Head of caudate nucleus (tissue), 42 donors: ENCODE measurements at regions not wholly inside any gene's neighbourhood (a gene's known extent, or its start where the extent isn't known, plus 50 kb on each side); places are given as distances from the start of the nearest gene placed in this dataset.

Experiments
- DNase-seq, 42 donors: peaks; one replicate each; pipeline versions ENCODE4 v3.0.0 to v3.0.0-alpha.2; 2020 to 2021; ENCODE audit warnings: mixed read lengths in 7 of 42
- intact Hi-C: fragments of 100-400 bp; cut with DNase I; formaldehyde crosslinking; loops from one replicate; pipeline ENCODE4 v1.15.0; 2022

DNA sequence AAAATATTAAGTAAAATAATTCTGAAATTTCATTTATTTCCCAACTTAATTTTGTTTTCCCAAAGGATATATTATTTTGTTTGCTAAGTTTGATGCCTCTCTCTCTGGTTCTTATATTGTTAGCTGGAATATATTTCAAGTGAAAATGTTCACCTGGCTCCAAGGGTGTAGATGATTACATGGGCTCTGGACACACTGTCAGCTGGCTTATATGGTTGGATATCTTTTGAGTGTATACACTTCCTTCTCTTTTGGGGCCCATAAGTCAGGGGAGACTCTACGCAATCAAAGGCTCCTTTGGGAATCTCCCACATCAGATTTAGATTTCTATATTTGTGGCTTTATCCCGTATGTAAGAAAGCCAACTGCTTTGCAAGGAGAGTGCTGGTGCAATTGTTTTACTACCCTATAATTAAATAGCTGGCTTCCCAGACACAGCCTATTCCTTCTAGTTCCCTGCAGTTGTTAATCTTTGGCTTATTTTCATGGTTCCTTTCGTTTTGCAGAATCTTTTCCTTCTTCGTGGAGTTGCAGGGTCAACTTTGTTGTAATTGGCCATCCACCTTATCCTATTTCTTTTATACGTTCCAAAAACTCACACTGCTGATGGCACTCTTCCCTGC is 225.7 kb downstream of the DPH6 start:
- no peak for DNase-seq
- intact Hi-C loops: no loop called here

DNA sequence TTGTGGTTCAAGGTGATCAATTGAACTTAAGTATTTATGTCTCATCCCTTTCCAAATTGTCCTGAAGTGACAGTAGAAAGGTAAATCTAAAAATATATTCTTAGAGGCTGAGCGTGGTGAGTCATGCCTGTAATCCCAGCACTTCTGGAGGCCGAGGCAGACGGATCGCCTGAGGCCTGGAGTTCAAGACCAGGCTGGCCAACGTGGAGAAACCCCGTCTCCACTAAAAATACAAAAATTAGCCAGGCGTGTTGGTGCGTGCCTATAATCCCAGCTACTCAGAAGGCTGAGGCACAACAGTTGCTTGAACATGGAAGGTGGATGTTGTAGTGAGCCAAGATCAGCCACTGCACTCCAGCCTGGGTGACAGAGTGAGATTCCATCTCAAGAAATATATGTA is 226.6 kb downstream of the DPH6 start:
- intact Hi-C loops: no loop called here
- DNase-seq: no peak

DNA sequence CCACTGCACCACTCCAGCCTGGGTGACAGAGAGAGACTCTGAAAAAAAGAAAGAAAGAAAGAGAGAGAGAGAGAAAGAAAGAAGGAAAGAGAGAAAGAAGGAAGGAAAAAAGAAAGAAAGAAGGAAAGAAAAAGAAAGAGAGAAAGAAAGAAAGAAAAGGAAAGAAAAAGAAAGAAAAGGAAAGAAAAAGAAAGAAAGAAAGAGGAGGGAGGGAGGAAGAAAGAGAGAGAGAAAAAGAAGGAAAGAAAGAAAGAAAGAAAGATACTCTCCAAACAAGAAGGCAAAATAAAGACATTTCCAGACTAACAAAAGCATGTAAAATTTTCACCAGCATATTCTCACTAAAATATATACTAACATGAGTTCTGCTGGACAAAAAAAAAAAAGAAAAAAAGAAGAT is 228.7 kb downstream of the DPH6 start:
- intact Hi-C loops: no loop called here
- DNase-seq: no peak

DNA sequence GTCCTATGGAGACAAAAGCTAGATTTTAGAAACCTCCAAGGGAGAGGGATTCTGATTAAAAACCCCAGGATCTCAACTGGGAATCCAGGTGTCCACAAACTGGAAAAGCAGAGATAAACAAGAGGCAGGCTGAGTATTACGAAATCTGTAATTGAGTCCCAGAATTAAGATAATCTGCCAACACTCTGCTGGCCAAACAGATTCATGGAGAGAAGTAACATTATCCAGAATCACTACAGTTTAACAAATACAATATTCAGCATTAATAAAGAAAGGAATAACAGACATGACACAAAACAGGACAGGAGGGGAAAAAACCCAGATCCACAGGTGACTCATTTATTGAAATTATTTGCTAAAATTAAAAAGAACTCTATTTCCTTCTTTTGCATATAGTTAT is 227.2 kb upstream of the NANOGP8 start:
- intact Hi-C loops: no loop called here

DNA sequence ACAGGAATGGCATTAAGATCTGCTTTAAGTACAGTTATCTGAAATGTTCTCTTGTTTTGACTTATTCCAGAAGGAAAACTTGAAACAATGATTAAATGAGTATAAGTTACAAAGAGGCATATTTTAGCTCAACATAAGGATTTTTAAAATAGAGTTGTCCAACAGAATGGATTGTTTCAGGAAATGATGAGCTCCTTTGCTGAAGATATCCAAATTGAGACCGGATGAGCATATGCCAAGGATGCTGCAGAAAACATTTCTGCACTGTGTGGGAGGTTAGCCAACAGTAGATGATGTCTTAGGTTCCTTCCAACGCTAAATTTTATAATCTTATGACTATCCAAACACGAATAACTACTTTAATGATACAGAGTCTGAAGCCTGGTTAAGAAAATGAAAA is 226.5 kb upstream of the NANOGP8 start:
- no peak for DNase-seq
- intact Hi-C loops: no loop called here

More for the DNA sequence above, 227.2 kb upstream of the NANOGP8 start:
- DNase-seq: no peak

DNA sequence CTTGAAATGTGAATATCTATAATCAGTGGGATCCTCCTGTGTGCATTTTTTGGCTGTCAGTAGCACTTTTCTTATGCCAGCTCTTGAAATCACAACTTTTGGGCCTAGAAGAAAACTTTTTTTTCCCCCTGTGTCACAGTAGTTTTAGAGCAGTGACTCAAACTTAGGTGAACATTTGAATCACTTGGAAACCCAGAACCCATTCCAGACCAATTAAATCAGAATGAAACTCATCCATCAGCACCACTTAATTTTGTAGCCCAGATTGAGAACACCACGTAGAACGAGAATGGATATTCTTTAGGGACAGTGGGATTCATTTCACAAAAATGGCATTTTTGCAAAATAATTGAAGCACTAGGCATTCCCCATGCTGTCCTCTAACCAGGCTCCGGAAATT is 224.8 kb upstream of the NANOGP8 start:
- intact Hi-C loops: no loop called here
- no peak for DNase-seq

DNA sequence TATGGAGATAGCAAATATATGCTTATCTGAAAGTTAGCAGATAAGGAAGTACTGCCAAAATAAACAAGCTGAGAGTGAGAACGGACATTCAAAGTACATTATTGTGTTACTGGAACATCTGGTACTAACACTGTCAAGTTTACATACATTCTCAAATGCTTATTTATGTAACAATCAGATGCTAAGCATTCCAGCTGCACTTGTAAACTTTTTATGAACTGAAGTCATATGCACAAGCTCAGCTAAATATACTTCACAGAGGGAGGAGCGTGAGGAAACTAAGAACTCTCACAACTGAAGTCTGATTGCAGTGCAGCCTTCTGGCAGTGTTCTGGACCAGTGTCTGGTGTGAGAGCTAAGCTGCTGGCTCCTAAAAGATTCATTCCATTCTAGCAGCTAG is 223.7 kb upstream of the NANOGP8 start:
- intact Hi-C loops: no loop called here
- DNase-seq: no peak

DNA sequence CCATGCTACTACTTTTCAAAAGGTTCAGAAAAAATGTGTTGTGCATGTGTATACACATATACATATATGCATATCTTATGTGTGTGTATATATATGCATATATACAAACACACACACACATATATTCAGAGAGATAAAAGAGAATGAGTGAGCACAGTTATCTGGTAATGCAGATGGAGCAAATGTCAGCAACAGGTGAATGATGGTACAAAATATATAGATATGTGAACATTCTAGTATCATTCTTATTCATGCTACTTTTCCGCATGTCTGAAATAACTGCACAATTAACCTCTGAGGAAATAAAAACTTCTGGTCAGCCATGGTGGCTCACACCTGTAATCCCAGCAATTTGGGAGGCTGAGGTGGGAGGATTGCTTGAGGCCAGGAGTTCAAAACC is 222.6 kb upstream of the NANOGP8 start:
- intact Hi-C loops: no loop called here

DNA sequence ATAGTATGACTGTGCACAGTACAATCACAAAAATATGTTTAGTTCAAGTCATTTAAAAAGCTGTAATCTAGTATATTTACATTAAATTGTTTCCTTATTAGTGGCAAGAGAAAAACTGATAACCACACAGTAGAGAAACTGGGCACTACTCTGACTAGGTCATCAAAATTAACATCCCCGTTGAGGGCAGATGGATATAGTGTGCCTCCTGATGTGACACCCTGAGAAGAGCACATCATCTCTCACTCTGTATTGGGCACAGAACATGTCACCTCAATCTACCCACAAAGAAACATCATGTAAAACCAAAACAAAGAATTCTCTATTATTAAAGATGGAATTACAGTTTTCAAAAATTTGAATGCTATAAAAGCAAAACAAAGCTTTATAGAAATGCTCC is 221.9 kb upstream of the NANOGP8 start:
- intact Hi-C loops: no loop called here

More for the DNA sequence above, 222.6 kb upstream of the NANOGP8 start:
- no peak for DNase-seq

DNA sequence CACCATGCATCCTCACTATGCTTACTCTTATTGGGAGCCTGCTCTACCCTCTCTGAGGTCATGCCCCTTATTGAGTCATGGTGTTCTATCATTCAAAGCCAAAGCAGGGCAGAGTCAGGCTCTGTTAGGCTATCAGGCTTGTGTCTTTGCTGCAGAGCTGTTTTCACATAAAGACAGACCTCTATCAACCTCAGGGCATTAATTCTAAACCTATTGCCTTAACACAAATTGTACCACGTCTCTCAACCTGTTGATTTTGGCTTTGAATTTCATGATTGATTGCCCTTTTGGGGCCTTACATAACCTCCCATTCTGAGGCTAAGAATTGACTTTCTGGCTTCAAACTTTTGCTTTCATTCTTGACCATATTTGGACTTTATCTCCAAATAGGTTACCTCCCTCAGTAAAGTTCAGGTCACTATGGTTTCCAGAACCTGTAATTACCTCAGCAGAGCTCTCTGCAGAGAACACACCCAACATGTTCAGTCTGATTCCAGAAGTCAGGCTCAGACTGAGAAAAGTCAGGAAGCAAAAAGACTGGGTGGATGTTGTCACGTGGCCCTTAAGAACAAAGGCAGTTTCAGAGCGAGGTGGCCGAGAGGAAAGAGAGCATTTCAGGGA is 221.4 kb upstream of the NANOGP8 start:
- peak in 1 of 42 donors; percentile 12 for DNase-seq
- intact Hi-C loops: no loop called here

More for the DNA sequence above, 221.9 kb upstream of the NANOGP8 start:
- DNase-seq: no peak

DNA sequence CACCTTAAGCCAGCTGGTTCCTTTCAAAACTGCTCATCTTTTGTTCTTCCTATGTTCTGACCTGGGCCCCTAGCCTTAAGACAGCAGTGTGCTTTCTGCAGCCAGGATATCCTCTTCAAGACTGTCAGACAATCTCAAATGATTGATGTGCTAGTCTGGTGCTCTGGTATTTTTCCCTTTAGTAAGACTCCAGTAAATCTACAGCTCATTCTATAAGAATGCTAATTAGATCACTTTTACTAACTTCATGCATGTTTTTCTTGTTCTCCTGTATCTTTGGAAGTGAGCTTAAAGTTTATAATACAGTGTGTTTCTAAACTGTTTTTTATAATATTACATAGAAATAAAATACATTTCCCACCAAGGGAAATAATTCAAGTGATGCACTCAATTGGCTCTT is 220.9 kb upstream of the NANOGP8 start:
- no peak for DNase-seq
- intact Hi-C loops: no loop called here

DNA sequence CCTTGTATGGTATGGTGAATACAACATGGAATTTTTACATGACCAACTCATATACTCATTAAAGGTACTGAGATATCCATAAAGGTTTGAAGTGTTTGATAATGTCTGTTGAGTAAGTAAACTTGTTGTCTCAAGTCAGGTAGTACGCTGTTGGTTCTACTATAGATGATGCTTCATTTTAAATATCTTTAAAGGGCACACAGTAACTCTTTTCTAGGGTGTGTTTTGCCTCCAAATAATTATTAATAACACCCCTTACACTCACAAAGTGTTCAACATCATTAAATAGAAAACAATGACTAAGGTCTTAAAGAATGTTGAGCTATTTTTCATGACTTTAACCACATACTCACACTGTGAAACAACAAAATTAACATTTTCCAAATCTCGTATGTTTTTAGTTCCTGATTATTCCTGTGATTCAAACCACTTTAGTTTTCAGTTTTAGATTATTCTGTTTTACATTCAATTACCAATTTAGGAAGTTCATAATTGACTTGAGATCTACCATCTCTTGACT is 220.0 kb upstream of the NANOGP8 start:
- no peak for DNase-seq
- intact Hi-C loops: no loop called here

DNA sequence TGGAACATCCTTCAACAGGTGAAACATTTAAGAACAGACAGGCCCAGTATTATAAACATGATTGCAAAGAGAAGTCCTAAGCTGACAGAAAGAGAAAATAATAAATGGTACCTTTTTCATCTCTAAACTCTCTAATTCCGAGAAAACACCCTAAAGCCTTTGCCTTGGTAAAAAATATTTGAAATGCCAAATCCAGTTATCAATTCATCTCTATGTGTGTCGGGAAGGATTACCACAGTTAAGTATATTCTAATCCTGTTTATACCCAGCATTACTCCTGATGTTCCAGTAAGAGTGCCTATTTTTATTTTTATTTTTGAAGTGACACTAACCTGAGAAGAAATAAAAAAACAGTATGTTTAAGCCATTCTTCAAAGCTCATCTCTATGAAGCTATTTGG is 219.3 kb upstream of the NANOGP8 start:
- no peak for DNase-seq
- intact Hi-C loops: no loop called here

DNA sequence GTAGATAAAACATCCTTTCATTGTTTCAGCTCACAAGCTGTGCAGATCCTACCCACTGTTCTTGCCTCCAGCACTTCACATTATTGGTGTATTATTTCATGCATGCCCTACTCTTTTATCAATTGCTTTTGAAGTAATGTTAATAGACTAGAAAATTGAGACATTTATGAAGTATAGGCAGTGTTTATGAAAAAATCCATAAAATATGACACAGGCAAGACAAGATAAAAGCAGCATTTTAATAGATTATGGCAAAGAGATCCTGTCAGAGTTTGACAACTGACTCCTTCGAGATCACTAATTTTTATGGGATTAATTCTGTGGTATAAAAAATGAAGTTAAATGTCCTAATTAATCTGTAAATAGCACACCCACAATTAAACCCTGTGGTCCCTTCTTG is 217.2 kb upstream of the NANOGP8 start:
- intact Hi-C loops: no loop called here
- no peak for DNase-seq

DNA sequence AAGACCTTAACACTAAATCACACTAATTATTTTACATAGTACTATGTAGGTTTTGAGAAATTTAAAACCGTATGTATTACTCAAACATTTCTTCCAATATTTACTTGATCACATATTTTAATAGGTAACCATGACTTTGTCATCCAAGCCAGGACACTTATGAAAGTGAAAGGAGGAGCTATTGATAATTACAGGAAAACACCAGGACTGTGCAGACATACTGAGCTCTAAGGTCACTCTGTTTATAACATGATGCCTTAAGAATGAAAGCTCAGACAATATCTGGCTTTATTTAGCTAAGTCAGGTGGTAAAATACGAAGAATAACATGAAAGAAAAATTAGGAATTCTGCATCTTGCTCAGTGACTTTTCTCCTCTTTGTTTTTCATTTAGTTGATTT is 216.0 kb upstream of the NANOGP8 start:
- intact Hi-C loops: no loop called here
- DNase-seq: no peak

DNA sequence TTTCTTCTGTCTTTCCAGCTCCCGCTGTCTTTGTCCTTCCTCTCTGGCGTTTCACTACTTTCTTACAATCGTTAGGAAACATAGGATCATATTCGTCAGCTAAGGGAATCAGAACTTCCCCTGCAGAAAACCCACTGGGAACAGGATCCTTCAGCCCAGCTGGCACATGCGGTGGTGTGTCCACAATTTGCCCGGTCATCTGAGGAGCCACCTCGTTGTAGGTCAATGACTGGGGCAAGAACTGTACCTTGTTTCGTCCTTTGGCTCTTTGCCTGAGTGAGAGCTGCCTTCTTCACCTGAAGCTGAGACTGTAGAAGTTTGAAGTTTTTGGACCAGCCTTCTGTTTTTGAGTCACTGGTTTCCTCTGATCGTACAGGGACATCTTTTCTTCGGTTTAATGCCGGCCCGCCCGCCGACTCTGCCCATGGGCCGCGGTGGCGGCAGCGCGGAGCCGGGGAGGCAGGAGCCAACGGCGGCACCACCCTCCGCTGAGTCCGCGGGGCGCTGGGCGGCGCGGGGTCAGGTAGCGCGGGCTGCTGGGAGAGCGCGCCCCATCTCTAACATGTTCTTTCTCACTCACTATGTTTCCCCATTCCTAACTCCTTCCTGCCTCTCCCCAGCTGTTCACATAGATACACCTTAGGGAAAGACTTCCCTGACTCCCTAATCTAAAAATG is 214.1 kb upstream of the NANOGP8 start:
- DNase-seq: no peak
- intact Hi-C loops: loop anchor here (10.0 kb wide), 1 partner anchor 146 kb away; no protein-coding TSS in a partner anchor

DNA sequence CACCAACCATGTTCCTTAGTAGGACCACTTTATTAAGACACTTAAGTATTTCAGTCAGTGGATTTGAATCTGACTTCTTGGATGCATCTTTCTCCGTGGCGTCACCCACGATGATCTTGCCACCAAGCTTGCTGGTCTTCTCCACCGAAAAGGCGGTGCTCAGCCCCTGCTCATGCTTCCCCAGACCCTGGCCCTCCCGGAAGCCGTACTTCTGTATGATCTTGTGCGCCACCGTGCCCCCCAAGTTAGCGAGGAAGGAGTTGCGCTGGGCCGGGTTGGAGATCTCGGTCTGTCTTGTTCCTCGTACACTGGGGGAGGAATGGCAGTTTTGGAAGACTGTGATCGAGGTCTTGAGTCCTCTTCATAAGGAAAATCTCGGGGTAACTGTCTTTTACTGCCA is 213.4 kb upstream of the NANOGP8 start:
- no peak for DNase-seq
- intact Hi-C loops: loop anchor here (10.0 kb wide), 1 partner anchor 146 kb away; no protein-coding TSS in a partner anchor

DNA sequence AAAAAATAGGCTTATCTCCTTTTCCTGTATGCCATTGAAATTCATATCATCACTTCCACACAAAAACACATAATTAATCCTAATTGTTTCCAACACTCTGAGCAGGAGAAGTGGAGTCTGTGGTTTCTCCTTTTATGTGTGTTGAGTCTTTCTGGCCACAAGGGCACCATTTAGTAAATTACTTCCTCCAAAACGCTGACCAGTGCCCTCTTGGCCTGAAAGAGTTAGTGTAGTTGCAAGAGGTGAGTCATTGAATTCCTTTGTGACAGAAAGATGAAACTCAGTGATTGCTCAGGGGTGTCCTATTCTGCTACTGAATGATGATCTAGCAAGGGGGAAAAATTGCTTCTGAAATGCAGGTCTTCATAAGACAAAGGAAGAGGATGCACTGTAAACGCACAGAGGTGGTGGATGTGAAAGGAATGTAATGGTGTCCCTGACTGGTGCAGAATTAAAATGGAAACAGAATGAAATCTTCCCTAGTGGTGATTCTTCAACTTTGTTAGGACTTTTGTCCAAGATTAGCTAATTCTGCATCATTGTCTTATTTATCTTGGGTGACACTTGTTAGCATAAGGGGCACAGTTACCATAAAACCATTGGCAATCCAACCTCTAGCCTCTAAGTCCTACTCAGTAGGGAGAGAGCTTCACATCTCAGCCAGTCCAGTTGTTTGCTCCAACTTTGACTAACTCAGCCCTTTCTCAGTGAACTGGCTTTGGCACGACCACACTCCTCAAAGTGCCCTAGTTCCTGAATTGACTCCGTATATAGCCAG is 208.4 kb upstream of the NANOGP8 start:
- no peak for DNase-seq
- intact Hi-C loops: loop anchor here (10.0 kb wide), 1 partner anchor 151 kb away; no protein-coding TSS in a partner anchor

DNA sequence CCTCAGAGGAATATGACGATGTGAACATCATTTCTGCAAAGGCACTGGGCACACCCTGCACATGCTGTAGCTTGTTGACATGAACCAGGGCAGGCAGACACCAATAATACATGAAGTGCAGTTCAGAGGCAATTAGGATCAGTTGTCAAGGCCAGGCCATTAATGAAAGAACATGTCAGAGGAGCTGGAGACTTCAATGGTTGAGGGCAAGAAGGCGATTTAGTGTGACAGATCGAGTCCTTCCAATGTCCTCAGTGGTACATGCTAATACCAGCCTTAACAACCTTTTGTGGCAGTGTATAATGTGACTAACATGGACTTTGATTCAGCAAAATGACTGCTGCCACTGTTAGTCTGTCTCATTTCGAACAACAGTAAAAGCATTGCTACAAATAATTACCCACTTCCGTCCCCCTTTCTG is 205.2 kb upstream of the NANOGP8 start:
- no peak for DNase-seq
- intact Hi-C loops: loop anchor here (10.0 kb wide), 1 partner anchor 154 kb away; no protein-coding TSS in a partner anchor
